ENCODE measurements at regions not wholly inside any gene's neighbourhood (a gene's known extent, or its start where the extent isn't known, plus 50 kb on each side); places are given as distances from the start of the nearest gene placed in this dataset.
"Not testable (repeated sequence)": the region's sequence is repeated elsewhere in the genome, so short reads cannot be mapped to it uniquely, and the experiment has no call there.

- DNase-seq = no peak
These were observed 678.8 kb downstream of the DIPK2A start for GRCh38 chr3:144650380-144650779.

GRCh38 chr3:144652573-144652972 is 681.0 kb downstream of the DIPK2A start:
- no peak for DNase-seq

- no peak for DNase-seq
These were observed 683.8 kb downstream of the DIPK2A start for GRCh38 chr3:144655423-144655822.

GRCh38 chr3:144660186-144660585 is 688.6 kb downstream of the DIPK2A start:
- no peak for DNase-seq

- DNase-seq = no peak
These were observed 691.1 kb downstream of the DIPK2A start for GRCh38 chr3:144662729-144663128.

- no peak for DNase-seq
These were observed 692.1 kb downstream of the DIPK2A start for GRCh38 chr3:144663456-144664436.

- no peak for DNase-seq
These were observed 694.0 kb downstream of the DIPK2A start for GRCh38 chr3:144665567-144666053.

- DNase-seq = no peak
These were observed 698.9 kb downstream of the DIPK2A start for GRCh38 chr3:144670571-144670970.

- no peak for DNase-seq
These were observed 705.5 kb downstream of the DIPK2A start for GRCh38 chr3:144677103-144677502.

- DNase-seq = no peak
These were observed 711.4 kb downstream of the DIPK2A start for GRCh38 chr3:144683065-144683464.

- no peak for DNase-seq
These were observed 716.2 kb downstream of the DIPK2A start for GRCh38 chr3:144687862-144688261.

- DNase-seq = no peak
These were observed 720.9 kb downstream of the DIPK2A start for GRCh38 chr3:144692488-144692887.

GRCh38 chr3:144708437-144708836 is 736.8 kb downstream of the DIPK2A start:
- peak; percentile 1 for DNase-seq

- DNase-seq = no peak
These were observed 765.7 kb downstream of the DIPK2A start for GRCh38 chr3:144737281-144737680.

GRCh38 chr3:144743225-144743668 is 771.6 kb downstream of the DIPK2A start:
- no peak for DNase-seq

- no peak for DNase-seq
These were observed 772.9 kb downstream of the DIPK2A start for GRCh38 chr3:144744473-144744872.

GRCh38 chr3:144746631-144747030 is 775.0 kb downstream of the DIPK2A start:
- no peak for DNase-seq

GRCh38 chr3:144749536-144750253 is 778.1 kb downstream of the DIPK2A start:
- not testable (repeated sequence) for DNase-seq

GRCh38 chr3:144754076-144754783 is 782.6 kb downstream of the DIPK2A start:
- DNase-seq = no peak

- no peak for DNase-seq
These were observed 785.2 kb downstream of the DIPK2A start for GRCh38 chr3:144756704-144757440.

- no peak for DNase-seq
These were observed 789.2 kb downstream of the DIPK2A start for GRCh38 chr3:144760831-144761230.

- no peak for DNase-seq
These were observed 790.5 kb downstream of the DIPK2A start for GRCh38 chr3:144762091-144762490.
